ENCODE measurements at regions not wholly inside any gene's neighbourhood (a gene's known extent, or its start where the extent isn't known, plus 50 kb on each side); places are given as distances from the start of the nearest gene placed in this dataset.

DNA sequence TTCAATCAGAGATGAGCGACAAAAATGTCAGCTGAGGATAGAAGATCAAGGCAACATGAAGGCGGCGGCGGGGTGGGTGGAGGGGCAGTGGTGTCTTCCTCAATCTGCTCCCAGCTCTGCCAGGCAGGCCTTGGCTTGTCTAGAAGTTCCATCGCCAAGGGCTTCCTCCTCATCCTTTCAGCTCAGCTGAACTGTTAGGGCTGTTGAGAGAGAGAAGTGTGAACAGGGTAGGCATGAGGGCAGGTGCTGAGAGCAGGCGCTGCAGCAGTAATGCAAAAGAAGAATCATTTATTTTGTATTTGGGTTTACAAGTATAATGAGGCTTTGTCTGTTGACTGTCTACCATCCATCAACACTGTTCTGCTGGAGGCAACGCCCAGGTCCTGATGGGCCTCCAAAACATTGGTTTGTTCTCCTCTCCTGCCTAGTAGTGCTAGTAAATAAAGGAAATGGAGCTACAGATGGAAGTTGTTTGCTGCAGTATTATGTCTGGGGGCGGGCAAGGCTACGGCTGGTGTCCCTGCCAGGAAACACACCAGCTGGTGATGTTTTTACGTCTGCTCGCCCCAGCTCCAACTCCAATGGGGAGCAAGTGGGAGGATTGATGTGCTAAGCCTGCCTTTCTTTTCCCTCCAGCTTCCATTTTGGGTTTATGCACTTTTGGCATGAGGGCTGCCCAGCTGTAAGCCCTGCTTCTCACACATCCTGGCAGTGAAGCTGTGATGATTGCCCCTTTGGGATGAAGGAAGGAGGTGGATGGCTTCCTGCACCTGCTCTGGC lies 139.4 kb upstream of the BOD1L1 start:
- Mint-ChIP-seq H3K9me3 (peaks cover 5 to 13% (median 9%) of the 10 kb centered on the region in 5 donors), H3K36me3 (no peaks in the 10 kb centered on the region), H3K27me3 (no peaks in the 10 kb centered on the region), H3K27ac (peak overlapping the region in 1 of 8 donors; percentile 32), H3K4me1 (no peaks in the 10 kb centered on the region), H3K4me3 (no peak overlapping the region)
- ChIA-PET CTCF (no interaction called here), POLR2A (no interaction called here)
- H3K27ac ChIP-seq (ENCODE audit: low read depth, low read length): no peak overlapping the region
- DNase-seq: no peak
- no peaks in the 10 kb centered on the region for H3K4me1 ChIP-seq (ENCODE audit: insufficient read depth, low read length)
- H3K9me3 ChIP-seq (ENCODE audit: low read length): no peaks in the 10 kb centered on the region
- H3K36me3 ChIP-seq (ENCODE audit: insufficient read depth, low read length): no peaks in the 10 kb centered on the region
- no peaks in the 10 kb centered on the region for H3K27me3 ChIP-seq (ENCODE audit: insufficient read depth, low read length, poor library complexity, severe bottlenecking)
- H3K4me3 ChIP-seq (ENCODE audit: low read length): no peak overlapping the region

DNA sequence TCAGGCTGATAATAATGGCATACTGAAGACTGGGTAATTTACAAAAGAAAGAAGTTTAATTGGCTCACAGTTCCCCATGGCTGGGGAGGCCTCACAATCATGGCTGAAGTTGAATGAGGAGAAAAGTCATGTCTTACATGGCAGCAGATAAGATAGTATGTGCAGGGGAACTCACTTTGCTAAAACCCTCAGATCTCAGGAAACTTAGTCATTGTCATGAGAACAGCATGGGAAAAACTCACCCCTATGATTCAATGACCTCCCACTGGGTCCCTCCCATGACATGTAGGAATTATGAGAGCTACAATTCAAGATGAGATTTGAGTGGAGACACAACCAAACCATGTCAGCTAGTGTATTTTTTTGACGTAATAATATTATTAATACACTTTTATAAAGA lies 149.8 kb upstream of the BOD1L1 start:
- no peaks in the 10 kb centered on the region for H3K36me3 Mint-ChIP-seq
- CTCF ChIA-PET: no interaction called here
- no peak for DNase-seq
- peaks cover 9 to 19% (median 15%) of the 10 kb centered on the region in 5 donors for H3K9me3 Mint-ChIP-seq
- no peak overlapping the region for H3K4me3 ChIP-seq (ENCODE audit: low read length)
- POLR2A ChIA-PET: no interaction called here
- H3K4me1 ChIP-seq (ENCODE audit: insufficient read depth, low read length): no peaks in the 10 kb centered on the region
- H3K36me3 ChIP-seq (ENCODE audit: insufficient read depth, low read length): no peaks in the 10 kb centered on the region
- H3K27ac ChIP-seq (ENCODE audit: low read depth, low read length): no peak overlapping the region
- no peak overlapping the region for H3K27ac Mint-ChIP-seq
- no peaks in the 10 kb centered on the region for H3K27me3 ChIP-seq (ENCODE audit: insufficient read depth, low read length, poor library complexity, severe bottlenecking)
- H3K4me3 Mint-ChIP-seq: no peak overlapping the region
- H3K9me3 ChIP-seq (ENCODE audit: low read length): no peaks in the 10 kb centered on the region
- peaks cover 0 to 7% of the 10 kb centered on the region in 2 donors for H3K27me3 Mint-ChIP-seq
- no peaks in the 10 kb centered on the region for H3K4me1 Mint-ChIP-seq

DNA sequence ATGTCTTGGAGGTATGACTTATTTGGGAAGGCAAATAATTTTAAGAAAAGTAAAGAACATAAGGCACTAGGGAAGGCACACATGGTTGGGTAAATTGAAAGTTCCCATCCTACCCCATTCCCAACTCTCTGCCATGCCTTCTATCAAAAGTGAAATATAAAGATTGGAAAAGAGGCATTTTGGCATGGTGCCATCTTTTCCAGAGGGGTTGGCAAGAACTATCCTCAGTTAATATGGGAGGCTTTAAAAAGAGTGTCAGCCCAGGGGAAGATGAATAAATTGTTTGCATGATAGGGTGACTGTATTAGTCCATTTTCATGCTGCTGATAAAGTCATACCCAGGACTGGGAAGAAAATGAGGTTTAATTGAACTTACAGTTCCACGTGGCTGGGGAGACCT lies 150.8 kb upstream of the BOD1L1 start:
- no peak for DNase-seq
- H3K27ac Mint-ChIP-seq: no peak overlapping the region
- CTCF ChIA-PET: no interaction called here
- no peaks in the 10 kb centered on the region for H3K9me3 ChIP-seq (ENCODE audit: low read length)
- H3K27ac ChIP-seq (ENCODE audit: low read depth, low read length): no peak overlapping the region
- no peaks in the 10 kb centered on the region for H3K36me3 ChIP-seq (ENCODE audit: insufficient read depth, low read length)
- H3K27me3 ChIP-seq (ENCODE audit: insufficient read depth, low read length, poor library complexity, severe bottlenecking): no peaks in the 10 kb centered on the region
- peaks cover 8 to 19% (median 12%) of the 10 kb centered on the region in 5 donors for H3K9me3 Mint-ChIP-seq
- no peaks in the 10 kb centered on the region for H3K4me1 Mint-ChIP-seq
- H3K27me3 Mint-ChIP-seq: peaks cover 0 to 7% of the 10 kb centered on the region in 2 donors
- no peak overlapping the region for H3K4me3 ChIP-seq (ENCODE audit: low read length)
- no peak overlapping the region for H3K4me3 Mint-ChIP-seq
- H3K36me3 Mint-ChIP-seq: no peaks in the 10 kb centered on the region
- H3K4me1 ChIP-seq (ENCODE audit: insufficient read depth, low read length): no peaks in the 10 kb centered on the region
- POLR2A ChIA-PET: no interaction called here

DNA sequence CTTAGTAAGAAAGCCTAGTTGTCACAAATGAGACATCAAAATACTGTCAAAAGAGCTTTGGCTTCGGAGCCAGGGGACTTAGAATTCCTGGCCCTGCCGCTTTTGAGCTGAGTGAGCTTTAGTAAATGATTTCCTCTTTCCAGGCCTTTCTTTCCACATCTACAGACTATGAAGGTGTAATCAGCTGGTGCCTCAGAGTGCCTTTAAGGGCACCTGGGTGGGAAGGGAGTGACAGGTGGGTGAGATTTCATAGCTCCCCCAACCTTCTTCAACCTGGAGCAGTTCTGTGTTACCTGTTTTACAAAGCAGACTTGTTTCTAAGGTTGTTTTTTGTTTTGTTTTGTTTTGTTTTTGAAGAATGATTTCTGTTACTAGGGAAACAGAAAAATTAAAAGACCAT lies 154.7 kb upstream of the BOD1L1 start:
- no peaks in the 10 kb centered on the region for H3K4me1 ChIP-seq (ENCODE audit: insufficient read depth, low read length)
- no peak overlapping the region for H3K27ac ChIP-seq (ENCODE audit: low read depth, low read length)
- CTCF ChIA-PET: no interaction called here
- H3K4me1 Mint-ChIP-seq: no peaks in the 10 kb centered on the region
- no peak overlapping the region for H3K27ac Mint-ChIP-seq
- no peak for DNase-seq
- H3K36me3 ChIP-seq (ENCODE audit: insufficient read depth, low read length): no peaks in the 10 kb centered on the region
- peaks cover 0 to 3% of the 10 kb centered on the region in 2 donors for H3K27me3 Mint-ChIP-seq
- H3K9me3 Mint-ChIP-seq: peaks cover 4 to 8% (median 7%) of the 10 kb centered on the region in 5 donors
- no peak overlapping the region for H3K4me3 ChIP-seq (ENCODE audit: low read length)
- POLR2A ChIA-PET: no interaction called here
- no peaks in the 10 kb centered on the region for H3K9me3 ChIP-seq (ENCODE audit: low read length)
- no peaks in the 10 kb centered on the region for H3K36me3 Mint-ChIP-seq
- H3K27me3 ChIP-seq (ENCODE audit: insufficient read depth, low read length, poor library complexity, severe bottlenecking): no peaks in the 10 kb centered on the region
- H3K4me3 Mint-ChIP-seq: no peak overlapping the region

DNA sequence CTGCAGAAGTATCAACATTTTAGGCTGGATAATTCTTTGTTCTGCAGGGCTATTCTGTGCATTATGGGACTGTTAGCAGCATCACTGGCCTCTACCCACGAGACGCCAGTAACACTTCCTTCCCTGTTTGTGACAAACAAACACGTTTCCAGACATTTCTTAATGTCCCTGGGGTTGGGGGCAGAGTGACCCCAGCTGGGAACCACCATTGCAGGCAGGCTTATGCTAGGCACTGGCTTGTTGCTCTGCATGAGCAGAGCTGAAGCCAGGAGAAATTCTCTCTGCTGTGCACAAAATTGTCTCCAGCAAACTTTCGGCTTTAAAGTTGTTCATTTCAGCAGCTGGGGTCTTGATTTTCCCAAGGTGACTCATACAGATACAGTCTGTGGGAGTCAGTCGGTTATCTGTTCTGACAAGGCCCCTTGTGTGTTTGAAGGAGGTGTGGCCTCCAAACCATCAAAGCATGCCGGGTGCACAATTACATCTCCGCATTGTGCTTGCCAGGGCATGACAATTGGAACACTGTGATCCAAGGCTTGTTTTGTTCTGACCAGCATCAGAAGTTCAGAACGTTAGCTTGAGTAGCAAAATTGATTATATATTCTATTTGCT lies 156.4 kb upstream of the BOD1L1 start:
- Mint-ChIP-seq H3K9me3 (peaks cover 4 to 8% (median 6%) of the 10 kb centered on the region in 5 donors), H3K27ac (no peak overlapping the region), H3K36me3 (no peaks in the 10 kb centered on the region), H3K27me3 (no peaks in the 10 kb centered on the region), H3K4me1 (no peaks in the 10 kb centered on the region), H3K4me3 (no peak overlapping the region)
- no peak for DNase-seq
- Histone ChIP-seq H3K9me3 (ENCODE audit: low read length) (no peaks in the 10 kb centered on the region), H3K4me1 (ENCODE audit: insufficient read depth, low read length) (no peaks in the 10 kb centered on the region), H3K27ac (ENCODE audit: low read depth, low read length) (no peak overlapping the region), H3K36me3 (ENCODE audit: insufficient read depth, low read length) (no peaks in the 10 kb centered on the region), H3K4me3 (ENCODE audit: low read length) (no peak overlapping the region), H3K27me3 (ENCODE audit: insufficient read depth, low read length, poor library complexity, severe bottlenecking) (no peaks in the 10 kb centered on the region)
- ChIA-PET CTCF (no interaction called here), POLR2A (no interaction called here)

DNA sequence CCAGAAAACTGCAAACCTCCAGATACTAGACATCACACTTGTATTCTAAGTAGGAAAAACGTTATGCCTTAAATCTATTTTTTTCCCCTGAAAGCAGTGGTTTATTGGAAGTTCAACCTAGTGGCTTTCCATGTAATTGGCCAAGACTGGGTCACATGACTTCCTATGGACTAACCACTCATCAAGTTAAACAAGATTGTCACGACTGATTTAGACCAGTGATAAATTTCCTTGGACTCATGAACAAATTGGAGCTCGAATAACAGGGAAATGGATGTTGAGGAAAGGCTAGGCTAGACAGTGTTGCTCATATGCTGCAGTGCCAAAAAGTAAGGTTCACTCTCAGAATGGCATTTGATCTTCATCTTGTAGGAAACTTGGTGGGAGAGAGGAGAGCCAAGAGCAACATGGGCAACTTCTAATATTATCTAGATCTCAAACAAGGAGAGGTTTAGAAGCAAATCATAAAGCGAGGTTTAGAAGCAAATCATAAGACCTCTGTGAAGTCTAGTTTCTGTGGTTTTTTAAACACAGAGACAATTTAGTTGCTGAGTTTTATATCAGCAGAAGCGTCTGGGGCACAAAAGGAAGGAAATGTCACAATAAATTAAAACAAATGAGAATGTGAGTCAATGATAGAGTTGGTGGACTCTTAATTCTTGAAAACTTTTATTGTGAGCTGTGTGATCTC lies 165.6 kb upstream of the BOD1L1 start:
- DNase-seq: no peak
- Histone ChIP-seq H3K4me3 (ENCODE audit: low read length) (no peak overlapping the region), H3K27me3 (ENCODE audit: insufficient read depth, low read length, poor library complexity, severe bottlenecking) (no peaks in the 10 kb centered on the region), H3K4me1 (ENCODE audit: insufficient read depth, low read length) (no peaks in the 10 kb centered on the region), H3K27ac (ENCODE audit: low read depth, low read length) (no peak overlapping the region), H3K36me3 (ENCODE audit: insufficient read depth, low read length) (no peaks in the 10 kb centered on the region), H3K9me3 (ENCODE audit: low read length) (no peaks in the 10 kb centered on the region)
- ChIA-PET POLR2A (no interaction called here), CTCF (no interaction called here)
- Mint-ChIP-seq H3K36me3 (no peaks in the 10 kb centered on the region), H3K27me3 (peaks cover 2 to 5% of the 10 kb centered on the region in 2 donors), H3K4me1 (no peaks in the 10 kb centered on the region), H3K4me3 (no peak overlapping the region), H3K27ac (no peak overlapping the region), H3K9me3 (peaks cover 2 to 19% (median 7%) of the 10 kb centered on the region in 5 donors)

DNA sequence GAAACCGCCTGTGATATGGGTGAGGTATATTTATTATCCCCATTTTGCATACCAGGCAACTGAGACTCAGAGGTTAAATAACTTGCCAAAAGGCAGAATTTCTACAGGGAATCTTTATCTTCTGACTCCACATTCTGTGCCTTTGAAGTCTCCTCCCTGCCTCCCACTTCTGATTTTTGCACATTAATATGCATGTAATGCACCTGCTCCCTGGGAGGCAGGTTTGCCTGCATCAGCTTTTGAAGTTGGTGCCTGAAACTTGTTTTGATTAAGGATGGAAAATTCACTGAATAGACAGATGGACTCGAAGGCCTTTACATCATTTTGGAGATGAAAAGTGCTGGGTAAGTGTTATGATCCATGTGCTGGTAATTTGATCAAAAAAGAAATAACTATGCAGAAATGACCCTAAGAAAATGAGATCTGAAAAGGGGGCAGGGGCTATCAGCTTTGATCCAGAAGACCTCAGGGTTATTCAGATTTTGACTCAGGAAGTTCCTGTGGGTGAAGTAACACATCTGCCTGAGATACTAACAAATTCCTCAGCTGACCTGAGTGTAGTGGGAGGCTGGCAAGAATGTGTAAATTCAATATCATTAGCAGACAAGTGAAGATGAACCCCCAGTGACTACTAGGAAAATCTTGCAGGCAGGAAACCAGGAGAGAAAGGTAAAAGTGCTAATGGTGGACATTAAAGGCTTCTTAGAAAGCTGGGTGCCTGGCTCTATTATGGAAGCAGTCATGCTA lies 167.5 kb upstream of the BOD1L1 start:
- no peaks in the 10 kb centered on the region for H3K36me3 ChIP-seq (ENCODE audit: insufficient read depth, low read length)
- no peaks in the 10 kb centered on the region for H3K9me3 ChIP-seq (ENCODE audit: low read length)
- ChIA-PET POLR2A (no interaction called here), CTCF (no interaction called here)
- H3K27ac ChIP-seq (ENCODE audit: low read depth, low read length): no peak overlapping the region
- H3K27ac Mint-ChIP-seq: no peak overlapping the region
- no peak overlapping the region for H3K4me3 ChIP-seq (ENCODE audit: low read length)
- peaks cover 2 to 16% (median 10%) of the 10 kb centered on the region in 5 donors for H3K9me3 Mint-ChIP-seq
- no peaks in the 10 kb centered on the region for H3K36me3 Mint-ChIP-seq
- no peaks in the 10 kb centered on the region for H3K4me1 Mint-ChIP-seq
- no peak for DNase-seq
- H3K4me3 Mint-ChIP-seq: no peak overlapping the region
- no peaks in the 10 kb centered on the region for H3K4me1 ChIP-seq (ENCODE audit: insufficient read depth, low read length)
- peaks cover 2 to 5% of the 10 kb centered on the region in 2 donors for H3K27me3 Mint-ChIP-seq
- H3K27me3 ChIP-seq (ENCODE audit: insufficient read depth, low read length, poor library complexity, severe bottlenecking): no peaks in the 10 kb centered on the region

DNA sequence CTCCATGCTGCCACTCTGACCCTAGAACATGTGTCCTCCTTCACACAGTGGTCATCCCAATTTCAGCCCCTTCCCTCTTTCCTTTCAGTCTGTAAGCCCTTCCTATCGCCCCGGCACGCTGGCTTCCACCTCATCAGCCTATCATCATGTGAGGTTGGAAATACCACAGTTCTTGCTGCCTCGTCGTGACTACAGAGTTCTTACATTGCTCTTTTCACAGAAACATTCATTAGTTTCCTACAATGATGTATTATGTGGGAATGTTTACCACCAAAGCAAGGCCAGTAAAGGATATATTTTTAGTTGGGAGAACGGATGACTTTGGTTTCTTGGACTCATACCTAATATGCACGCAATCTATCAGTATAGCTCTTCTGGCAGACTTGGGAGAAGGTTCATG lies 169.5 kb upstream of the BOD1L1 start:
- CTCF ChIA-PET: no interaction called here
- no peak overlapping the region for H3K27ac Mint-ChIP-seq
- no peak for DNase-seq
- H3K27me3 Mint-ChIP-seq: peaks cover 2 to 5% of the 10 kb centered on the region in 2 donors
- H3K9me3 ChIP-seq (ENCODE audit: low read length): no peaks in the 10 kb centered on the region
- peaks cover 2 to 16% (median 11%) of the 10 kb centered on the region in 5 donors for H3K9me3 Mint-ChIP-seq
- no peaks in the 10 kb centered on the region for H3K4me1 ChIP-seq (ENCODE audit: insufficient read depth, low read length)
- no peak overlapping the region for H3K27ac ChIP-seq (ENCODE audit: low read depth, low read length)
- no peaks in the 10 kb centered on the region for H3K27me3 ChIP-seq (ENCODE audit: insufficient read depth, low read length, poor library complexity, severe bottlenecking)
- no peaks in the 10 kb centered on the region for H3K4me1 Mint-ChIP-seq
- POLR2A ChIA-PET: no interaction called here
- no peaks in the 10 kb centered on the region for H3K36me3 Mint-ChIP-seq
- no peak overlapping the region for H3K4me3 ChIP-seq (ENCODE audit: low read length)
- no peak overlapping the region for H3K4me3 Mint-ChIP-seq
- H3K36me3 ChIP-seq (ENCODE audit: insufficient read depth, low read length): no peaks in the 10 kb centered on the region

Measured in CD8-positive, alpha-beta memory T cell (primary cell).